ENCODE measurements at regions not wholly inside any gene's neighbourhood (a gene's known extent, or its start where the extent isn't known, plus 50 kb on each side); places are given as distances from the start of the nearest gene placed in this dataset.

DNA sequence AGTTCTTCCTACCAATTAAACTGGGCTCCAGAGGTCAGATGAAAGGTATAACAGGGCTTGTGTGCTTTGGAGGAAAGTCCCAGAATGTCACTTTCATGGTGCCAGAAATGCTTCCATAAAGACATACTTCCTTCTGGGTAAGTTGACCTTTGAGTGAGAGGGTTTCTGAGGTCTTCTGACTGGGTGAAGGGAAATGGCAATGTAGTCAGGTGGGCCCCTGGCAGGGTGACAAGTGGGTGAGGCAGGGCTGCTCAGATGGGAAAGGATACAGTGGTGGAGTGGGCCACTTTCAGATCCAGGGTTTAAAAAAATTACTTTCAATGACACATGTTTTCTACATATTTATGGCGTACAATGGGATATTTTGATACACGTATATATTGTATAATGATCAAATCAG is 136.5 kb upstream of the PITX1 start:
- no peak for TF ChIP-seq CTCF (IDR thresholded peaks at IDR 0.05; ENCODE audit: low read depth, low read length)
- no peak for TF ChIP-seq EZH2phosphoT487 (IDR thresholded peaks at IDR 0.05; ENCODE audit: low read depth)

Data from OCI-LY3 (cell line).